Right renal cortex interstitium (tissue), 3 donors: ENCODE measurements at regions not wholly inside any gene's neighbourhood (a gene's known extent, or its start where the extent isn't known, plus 50 kb on each side); places are given as distances from the start of the nearest gene placed in this dataset.

Source experiments
- DNase-seq, 3 donors: peaks; one replicate each; pipeline ENCODE4 v3.0.0-alpha.2; 2013; ENCODE audit warnings: low read depth in 3 of 3, low spot score in 2 of 3

DNA sequence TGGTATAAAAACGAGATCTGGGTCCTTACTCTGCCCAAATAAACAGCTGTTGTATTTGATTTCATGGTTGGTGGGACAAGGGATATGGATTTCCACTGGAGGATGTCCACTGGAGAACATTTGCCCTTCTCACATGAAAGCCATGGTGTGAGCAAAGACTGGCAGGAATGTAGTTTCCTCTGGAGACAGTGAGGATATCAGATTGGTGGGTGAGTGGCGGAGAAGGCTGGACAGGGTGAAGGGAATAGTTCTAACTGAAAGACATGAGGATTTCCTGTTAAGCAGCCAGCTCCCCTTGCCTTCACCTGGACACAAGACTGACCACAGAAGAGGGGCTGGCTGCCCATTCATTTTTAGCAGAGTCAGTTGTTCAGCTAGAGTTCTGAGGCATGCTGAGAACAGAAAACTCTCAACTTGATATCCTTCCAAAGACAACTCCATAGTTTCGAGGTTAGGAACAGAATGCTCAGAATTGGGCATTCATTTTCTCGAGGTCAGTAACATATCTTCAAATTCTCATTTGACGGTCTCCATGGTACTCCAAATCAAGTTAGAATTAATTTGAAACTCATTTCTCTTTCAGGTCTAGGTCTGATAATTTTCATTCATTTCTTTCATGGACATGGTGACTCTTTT is 365.7 kb downstream of the LRIG3 start:
- no peak for DNase-seq

DNA sequence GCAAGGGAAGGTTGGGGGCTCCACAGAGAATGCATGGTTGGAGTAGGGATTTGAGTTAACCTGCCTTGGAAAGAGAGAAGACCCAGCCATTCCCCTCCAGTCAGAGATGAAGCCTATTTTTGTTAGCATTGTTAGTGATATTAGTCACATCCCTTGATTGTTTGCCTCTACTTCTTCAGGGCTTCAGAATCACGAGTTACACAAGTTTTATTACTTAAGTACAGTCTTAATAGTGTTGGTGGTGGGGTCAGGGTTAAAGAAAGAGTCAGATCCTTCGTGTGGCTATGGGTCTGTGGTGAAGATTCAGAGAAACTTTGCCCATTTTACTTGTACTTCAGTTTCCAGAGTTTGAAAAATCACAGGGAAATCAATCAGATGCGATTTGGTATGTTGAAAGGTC is 363.1 kb downstream of the LRIG3 start:
- DNase-seq = no peak

DNA sequence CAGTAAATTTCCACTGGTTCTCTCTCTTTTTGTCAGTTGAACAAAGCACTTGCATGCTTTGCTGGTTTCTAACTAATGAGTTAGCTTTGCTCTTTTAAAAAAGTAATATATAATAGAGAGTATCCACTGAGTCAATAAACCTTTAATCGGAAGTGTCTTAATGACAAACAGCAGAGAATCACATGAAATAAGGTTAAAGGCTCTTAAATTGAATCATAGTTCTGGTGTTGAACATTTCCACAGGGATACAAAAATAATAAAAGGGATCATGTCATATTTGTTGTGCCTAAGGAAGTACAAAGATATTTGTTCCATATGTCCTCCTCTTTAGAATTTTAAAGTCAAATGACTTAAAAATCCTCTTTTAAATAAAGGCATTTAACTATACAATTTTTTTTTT is 362.6 kb downstream of the LRIG3 start:
- no peak for DNase-seq

DNA sequence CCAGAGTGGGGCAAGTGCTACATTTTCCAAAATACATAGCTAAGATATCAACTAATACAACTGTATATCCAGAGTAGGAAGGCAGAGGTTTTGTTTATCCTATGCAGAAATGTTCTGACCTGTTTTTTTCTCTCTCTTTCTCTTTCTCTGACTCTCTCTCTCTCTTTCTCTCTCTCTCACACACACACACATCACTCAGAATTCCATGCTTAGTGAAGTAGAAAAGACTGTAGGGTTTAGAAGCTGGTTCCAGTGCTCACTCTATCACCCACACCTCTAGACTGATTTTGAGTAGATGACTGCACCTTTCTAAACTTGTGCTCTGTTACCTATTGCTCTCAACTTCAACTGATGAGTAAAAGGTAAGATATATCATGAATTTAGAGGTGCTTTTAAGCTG is 356.7 kb downstream of the LRIG3 start:
- no peak for DNase-seq

DNA sequence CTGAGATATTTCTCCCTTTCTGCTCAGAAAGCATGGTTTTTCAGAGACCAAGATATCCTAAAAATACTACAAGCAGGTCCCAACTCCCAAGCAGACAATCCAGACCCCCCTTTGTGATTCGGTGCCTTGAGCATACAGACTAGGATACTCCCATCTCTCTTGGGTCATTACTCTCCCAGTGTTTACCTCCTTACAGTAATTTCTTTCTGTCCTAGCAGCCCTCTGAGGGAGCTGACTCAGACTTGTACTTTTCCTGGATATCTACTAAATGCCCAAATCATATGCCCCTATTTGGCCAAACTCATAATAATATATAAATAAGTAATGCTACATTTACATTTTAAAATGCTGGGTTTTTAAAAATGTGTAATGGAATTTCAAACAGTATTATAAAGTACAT is 355.6 kb downstream of the LRIG3 start:
- no peak for DNase-seq

DNA sequence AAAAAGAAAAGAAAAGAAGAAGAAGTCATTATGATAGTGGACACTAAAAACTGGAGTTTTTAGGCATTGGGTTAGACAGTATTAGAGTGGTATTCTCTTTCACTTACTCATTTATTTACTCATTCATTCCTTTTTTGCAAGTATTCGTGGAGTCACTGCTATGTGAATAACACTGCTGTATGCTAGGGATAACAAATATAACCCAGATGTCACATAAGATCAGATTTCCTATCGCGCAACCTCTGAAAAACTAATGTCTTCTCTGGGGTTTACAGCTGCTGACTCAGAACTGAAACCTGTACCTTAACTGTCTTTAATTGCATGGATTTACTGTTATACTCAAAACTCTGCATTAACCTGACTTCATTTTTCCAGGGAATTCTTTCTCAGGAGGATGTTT is 353.7 kb downstream of the LRIG3 start:
- DNase-seq = no peak

DNA sequence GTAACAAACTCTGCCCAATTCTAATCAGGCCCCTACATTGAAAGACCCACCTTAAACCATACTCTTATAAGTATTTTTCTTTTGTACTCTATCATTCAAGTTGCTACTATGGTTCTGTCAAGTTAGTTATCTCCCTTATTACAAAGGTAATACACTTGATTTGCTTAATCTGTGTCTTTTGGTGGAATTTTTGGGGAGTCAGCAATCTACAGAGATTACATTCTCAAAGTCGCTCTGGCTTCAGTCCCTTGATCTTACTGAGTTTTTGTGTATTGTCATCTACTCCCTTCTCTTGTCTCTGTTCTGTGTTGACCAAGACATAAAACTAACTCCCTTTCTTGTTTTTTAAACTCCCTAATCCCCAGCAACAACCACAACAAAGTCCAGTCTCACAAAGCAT is 353.1 kb downstream of the LRIG3 start:
- no peak for DNase-seq

DNA sequence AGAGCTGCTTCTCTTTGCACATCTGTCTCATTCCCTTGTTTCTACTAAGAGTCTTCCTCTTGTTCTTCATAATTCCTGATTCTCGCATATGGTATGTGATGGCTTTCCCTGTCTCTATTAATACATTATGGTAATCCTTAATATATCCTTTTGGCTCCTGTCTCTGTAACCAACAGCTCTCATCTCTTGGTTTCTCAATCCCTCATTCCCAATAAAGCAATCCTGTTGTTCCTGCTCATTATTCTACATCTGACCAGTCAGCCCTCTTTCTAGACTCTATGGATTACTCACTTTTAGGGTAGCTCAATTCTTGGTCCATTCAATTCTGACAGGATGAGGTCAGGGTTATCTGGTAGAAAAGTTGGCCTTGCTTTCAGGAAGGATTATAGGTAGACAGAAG is 349.9 kb downstream of the LRIG3 start:
- DNase-seq = no peak

DNA sequence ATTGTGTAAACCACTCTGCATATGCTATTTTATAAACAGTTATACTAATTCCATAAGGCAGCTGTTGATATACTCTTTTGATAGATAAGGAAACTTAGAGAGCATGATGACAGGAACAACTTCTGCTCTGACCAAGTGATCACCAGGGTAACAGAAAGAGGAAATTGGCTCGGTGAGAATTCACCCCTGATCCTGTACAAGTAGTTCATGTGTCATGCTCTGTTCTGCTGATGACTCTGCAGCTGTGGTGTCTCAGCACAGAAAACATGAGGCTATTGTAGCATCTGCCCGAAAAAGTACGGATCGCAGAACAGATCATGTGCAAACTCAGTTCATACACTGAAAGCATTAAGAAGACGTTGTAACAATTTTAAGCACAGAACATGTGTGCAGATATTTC is 345.0 kb downstream of the LRIG3 start:
- no peak for DNase-seq

DNA sequence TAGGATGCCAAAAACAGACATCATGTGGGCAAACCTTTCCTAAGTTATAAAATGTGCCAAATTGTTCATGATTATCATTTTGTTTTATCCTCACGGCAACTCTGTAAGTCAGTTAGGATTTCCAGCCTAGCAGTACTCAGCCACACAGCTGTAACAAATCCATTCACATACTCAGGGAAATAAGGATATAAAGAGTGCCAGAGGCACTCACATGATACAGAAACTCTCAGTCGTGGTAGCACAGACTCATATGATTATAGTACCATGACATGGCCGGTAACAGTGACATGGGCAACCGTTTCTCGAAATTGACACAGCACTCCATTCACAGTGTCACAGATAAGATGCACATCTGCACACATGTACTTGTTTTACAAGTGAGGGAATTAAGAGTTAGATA is 344.2 kb downstream of the LRIG3 start:
- no peak for DNase-seq

DNA sequence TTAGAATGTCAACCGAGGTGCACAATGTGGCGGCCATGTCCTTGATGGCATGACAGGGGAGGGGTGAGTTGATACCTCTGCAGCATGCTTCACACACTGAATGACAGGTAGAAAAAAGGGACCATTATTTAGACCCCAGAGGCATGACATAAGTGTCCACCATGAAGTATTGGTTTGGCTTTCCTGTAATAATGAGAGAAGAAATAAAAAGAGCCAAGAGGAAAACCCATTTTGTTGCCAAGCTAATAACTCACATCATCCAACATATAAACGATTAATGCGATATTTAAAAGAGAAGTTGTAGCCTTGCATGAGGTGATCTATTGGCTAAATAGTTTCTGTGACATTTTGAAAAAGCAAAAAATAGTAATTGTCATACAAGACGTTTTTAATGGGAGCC is 343.4 kb downstream of the LRIG3 start:
- DNase-seq = no peak

DNA sequence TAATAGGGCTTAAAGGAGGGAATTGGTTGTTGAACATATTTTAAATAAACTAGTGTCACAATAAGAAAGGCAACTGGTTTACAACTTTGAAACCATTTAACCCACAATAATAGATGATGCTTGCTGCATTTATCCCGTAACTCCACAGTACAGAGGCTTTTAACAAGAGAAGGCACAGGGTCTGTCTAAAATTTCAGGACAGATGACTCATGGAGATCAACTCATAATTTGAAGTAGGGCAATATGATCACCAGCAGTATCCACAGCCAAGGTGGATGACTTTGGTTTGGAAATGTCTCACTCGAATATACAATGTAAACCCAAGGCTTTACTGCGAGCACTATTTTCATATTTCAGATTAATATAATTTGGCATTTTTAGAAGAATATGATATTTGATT is 340.2 kb downstream of the LRIG3 start:
- no peak for DNase-seq

DNA sequence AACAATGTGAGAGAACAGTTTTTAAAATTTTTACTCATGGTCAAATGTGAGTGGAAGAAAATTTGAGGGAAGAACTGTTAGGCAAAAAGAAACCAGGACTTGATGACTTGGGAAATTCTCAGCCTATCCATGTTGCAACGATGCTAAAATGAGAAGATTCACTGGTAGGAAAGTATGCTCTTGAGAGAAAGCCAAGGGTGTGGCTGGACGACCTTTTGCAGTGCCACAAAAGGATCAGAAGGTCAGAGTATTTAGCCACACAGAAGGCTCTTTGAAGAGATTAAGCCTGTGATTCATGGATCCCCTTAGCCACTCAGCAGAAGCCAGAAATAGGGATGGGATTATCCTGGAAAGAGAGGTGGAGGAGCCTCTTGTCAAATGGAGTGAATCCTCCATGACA is 336.8 kb downstream of the LRIG3 start:
- DNase-seq = no peak

DNA sequence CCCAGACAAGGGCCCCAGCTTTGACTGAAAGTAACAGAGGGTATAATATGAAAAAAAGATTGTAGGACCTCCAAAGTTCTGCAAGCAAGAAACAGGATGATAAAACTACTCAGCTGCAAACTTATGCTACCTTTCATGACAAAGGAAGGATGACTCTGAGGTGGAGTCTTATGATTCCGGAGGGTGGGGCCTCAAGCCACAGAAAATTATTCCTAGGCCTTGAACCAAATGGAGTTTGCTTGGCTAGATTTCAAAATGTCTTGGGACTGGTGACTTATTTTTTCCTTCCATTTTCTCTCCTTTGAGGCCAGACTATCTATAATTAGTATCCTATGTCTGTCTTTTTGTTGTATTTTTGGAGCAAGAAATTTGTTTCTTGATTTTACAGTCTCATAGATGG is 336.4 kb downstream of the LRIG3 start:
- DNase-seq = no peak

DNA sequence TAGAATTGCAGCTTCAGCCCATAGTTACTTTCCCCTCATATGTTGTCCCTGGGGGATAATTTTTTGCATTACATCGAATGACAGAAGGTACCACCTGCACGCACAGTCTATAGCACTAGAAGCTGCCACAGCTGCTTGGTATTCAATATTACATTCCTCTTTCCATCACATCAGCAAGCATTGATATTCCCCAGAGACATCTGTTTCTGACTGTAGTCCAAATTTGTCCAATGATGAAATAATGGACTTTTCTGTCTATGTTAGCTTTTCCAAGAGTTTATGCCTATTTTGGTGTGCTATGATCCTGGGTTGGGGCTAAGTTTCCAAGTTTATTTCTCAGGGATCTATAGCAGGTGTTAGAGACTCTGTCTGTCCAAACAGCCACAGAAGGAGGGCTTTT is 335.4 kb downstream of the LRIG3 start:
- DNase-seq = no peak

DNA sequence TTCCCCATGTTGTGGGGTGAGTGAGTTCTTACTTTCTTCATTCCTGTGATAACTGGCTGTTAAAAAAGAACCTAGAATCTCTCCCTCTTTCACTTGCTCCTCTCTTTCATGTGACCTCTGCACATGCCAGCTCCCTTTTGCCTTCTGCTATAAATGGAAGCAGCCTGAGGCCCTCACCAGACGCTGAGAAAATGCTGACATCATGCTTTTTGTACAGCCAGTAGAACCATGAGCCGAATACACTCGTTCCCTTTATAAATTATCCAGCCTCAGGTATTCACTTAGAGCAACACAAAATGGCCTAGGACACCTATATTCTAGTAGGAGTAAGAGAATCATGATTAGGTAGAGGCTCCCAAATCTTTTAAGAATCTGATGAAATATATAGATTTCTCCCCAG is 333.5 kb downstream of the LRIG3 start:
- DNase-seq = no peak

DNA sequence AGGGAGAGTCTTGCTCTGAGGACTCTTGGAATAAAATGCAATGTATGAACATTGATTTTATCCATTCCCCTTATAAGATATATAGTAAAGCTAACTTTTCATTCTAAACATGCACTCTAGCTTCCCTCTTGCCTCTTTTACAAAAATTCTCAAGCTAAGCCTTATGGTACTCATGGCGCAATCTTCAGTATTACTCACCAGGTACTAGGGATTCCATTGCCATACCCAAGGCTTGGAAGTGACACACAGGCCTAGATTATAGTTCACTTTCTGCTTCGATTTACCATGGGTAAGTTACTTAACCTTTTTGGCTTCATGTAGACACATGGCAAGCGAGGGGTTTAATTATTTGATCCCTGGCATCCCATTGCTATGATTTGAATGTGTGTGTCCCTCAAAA is 331.5 kb downstream of the LRIG3 start:
- no peak for DNase-seq

DNA sequence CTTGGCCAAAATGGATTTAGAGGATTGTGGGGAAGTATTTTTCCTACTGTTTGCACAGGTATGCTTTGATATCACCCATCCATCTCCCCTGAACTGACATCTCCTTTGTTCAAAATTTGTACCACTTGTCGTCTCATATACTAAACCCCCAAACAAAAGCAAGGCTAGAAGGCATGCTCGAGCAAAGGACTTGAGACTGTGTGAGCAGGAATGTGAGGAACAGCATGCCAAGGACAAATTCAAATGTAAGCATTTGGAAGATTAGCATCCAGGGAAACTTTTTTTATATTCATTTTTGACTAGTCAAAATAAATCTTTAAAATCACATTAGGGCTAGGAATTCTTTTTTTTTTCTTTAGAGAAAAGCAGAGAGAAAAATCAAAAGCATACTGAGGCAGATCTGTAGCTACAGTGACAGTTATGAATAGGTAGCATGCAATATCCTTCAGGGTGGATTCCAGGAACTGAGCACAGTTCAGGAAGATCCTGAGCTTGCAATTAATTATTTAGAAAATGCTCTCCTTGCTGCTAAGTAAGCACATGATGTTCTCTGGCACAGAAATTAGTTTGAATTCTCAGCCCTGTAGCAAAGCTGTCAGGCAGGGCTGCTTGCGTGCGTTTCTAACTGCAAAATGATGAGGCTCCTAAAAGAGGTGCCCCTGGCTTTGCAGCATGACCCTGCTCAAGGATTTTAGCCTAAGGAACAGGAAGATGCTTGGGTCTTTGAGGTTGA is 327.7 kb downstream of the LRIG3 start:
- no peak for DNase-seq

DNA sequence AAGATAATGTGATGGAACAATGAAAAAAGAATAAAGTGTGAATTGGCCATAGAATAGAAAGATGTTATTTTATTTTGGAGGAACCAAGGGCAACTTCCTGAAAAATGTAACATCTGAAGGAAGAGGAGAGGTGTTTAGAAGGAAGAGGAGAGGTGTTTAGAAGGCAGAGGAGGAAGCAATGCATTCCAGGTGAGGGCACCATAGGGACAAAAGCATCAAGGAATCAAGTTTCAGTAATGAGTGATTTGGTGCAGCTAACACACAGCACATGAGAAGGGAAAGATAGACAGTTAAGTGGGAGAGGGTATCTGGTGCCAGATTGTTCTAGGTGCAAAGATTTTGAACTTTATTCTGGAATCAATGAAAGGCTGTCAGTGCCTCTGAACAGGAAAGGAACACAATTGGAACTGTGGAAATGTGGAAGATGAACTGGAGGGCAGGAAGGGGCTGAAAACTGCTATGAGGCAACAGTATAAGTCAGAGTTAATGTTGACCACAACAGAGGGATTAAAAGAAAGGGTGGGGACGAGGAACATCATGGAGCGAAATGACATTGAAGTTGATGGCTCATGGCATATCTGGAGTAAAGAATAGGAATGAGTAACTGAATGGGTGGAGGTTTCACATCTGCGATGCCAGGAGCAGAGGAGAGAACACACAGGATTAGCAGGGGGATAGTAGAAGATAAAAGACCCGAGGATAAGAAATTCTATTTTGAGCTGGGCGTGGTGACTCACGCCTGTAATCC is 326.6 kb downstream of the LRIG3 start:
- no peak for DNase-seq

DNA sequence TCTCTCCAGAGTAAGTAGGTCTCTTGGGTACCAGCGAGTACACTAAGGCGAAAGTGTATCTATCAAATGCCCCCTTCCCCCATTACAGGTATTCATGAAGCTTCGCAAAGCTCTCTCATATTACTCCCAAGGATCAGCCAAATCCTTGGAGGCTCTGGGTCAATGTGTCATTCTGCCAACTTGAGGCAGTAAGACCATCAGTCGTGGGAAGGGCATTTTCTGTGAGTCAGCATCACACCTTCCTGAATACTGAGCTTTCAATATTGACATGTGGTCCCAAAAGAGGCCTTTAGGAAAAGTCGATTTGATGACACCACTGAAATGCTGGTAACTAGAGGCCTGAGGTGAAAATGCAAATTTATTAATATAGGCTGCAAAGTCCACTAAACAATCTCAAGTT is 323.9 kb downstream of the LRIG3 start:
- no peak for DNase-seq

DNA sequence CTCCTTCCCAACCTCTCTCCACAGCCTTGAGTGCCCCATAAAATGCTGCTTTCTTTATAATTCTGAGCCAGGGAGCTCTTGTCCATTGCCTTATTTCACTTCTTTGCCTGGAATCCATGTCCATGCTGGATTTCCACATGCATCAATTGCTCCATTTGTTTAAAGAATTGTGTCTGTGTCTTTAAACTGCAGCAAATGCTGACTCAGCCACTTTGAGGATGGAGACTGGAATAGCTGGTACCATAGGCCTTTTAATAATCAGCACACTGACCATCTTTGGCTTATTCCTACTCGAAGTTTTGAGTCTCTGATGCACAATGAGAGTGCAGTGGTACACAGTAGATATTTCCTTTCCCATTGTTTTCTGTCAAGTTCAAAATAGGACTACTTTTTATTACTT is 318.8 kb downstream of the LRIG3 start:
- no peak for DNase-seq

DNA sequence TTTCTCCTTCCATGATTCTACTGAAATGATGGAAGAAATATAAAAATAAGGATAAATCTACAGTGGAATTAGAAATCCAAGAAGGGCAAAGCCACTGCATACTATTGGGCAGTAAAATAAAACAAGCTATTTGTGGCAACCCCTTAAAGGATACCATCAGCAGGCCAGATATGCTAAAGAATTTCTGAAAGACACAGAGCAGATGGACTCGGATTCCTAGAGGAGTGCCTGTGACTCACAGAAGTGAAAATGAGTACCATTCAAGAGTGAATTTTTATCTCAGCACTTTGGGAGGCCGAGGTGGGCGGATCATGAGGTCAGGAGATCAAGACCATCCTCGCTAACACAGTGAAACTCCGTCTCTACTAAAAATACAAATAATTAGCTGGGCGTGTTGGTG is 318.1 kb downstream of the LRIG3 start:
- no peak for DNase-seq
